A549 (cell line): ENCODE measurements at regions not wholly inside any gene's neighbourhood (a gene's known extent, or its start where the extent isn't known, plus 50 kb on each side); places are given as distances from the start of the nearest gene placed in this dataset.

ENCODE experiments used
- EP300 ChIP-seq, 2 experiments: fragments of >200 bp; sonication (Bioruptor Twin); formaldehyde crosslinking; IDR thresholded peaks; 2 replicates in 1 of 2; 3 replicates in 1 of 2; pipeline ENCODE4 v1.6.1; 2016 to 2017
- POLR2A ChIP-seq: IDR thresholded peaks from 2 replicates; pipeline ENCODE4 v1.6.1; 2012; ENCODE audit warnings: mild to moderate bottlenecking, low read length

- TF ChIP-seq POLR2A (no peak), EP300 (IDR thresholded peaks at IDR 0.05) (no peak)
These were observed 71.4 kb downstream of the TMEM270 start for GRCh38 chr7:73932364-73932763.
